Ammon's horn (tissue), 1 donor: ENCODE measurements at regions not wholly inside any gene's neighbourhood (a gene's known extent, or its start where the extent isn't known, plus 50 kb on each side); places are given as distances from the start of the nearest gene placed in this dataset.
"Not testable (repeated sequence)": the region's sequence is repeated elsewhere in the genome, so short reads cannot be mapped to it uniquely, and the experiment has no call there.

Source experiments
- DNase-seq: peaks from one replicate; pipeline ENCODE4 v3.0.0-alpha.2; 2016; ENCODE audit warnings: low spot score

DNA sequence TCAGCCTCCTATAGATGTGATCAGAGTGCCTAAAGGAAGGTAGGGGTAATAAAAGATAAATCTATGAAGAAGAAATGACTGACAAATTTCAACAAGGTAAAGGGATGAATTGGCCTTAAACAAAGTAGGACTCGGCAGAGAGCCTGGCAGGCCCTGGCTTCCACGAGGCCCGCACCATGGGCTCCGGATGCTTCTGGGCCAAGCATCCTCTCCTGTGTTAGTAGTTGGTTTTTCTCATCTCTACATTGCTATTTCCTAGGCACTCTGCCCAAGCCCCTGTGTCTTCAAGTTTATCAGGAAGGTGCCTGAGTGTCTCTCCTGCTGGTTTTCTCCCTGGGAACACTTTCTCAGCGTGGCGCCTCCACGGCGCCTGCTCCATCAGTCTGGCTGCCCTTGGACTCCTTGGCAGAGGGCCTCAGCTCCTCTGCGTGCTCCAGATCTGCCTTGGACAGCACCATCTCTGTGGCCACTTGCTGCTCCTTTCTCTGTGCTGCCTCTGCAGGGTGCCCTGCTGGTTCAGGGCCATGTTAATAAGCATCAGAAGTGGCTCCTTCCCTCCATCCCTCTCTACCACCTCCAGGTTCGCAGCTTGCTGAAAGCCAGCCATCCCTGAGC, 413.3 kb upstream of the DPP6 start:
- DNase-seq, result peak; percentile 11

- no peak for DNase-seq
Measured at GRCh38 chr7:153640586-153640985, 411.6 kb upstream of the DPP6 start.

- no peak for DNase-seq
Measured at GRCh38 chr7:153641199-153641598, 411.0 kb upstream of the DPP6 start.

DNA sequence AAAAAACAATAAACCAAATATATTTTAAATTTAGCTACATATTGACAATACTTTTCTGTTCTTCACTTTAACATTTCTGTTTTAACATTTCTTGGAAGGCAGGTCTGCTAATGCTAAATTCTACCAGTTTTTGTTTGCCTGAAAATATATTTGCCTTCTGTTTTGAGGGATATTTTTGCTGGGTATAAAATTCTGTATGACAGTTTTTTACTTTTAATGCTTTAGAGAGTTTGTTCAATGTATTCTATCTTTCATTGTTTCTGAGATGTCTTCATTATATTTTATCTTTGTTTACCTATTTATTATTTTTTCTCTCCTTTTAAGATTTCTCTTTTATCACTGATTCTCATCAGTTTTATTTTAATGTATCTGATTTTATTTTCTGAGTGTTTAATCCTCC, 409.2 kb upstream of the DPP6 start:
- DNase-seq, result no peak

- no peak for DNase-seq
Measured at GRCh38 chr7:153657182-153657800, 394.9 kb upstream of the DPP6 start.

- DNase-seq, result no peak
Measured at GRCh38 chr7:153675131-153675530, 377.1 kb upstream of the DPP6 start.

- no peak for DNase-seq
Measured at GRCh38 chr7:153682628-153683027, 369.6 kb upstream of the DPP6 start.

GRCh38 chr7:153696242-153696641, 356.0 kb upstream of the DPP6 start:
- no peak for DNase-seq

DNA sequence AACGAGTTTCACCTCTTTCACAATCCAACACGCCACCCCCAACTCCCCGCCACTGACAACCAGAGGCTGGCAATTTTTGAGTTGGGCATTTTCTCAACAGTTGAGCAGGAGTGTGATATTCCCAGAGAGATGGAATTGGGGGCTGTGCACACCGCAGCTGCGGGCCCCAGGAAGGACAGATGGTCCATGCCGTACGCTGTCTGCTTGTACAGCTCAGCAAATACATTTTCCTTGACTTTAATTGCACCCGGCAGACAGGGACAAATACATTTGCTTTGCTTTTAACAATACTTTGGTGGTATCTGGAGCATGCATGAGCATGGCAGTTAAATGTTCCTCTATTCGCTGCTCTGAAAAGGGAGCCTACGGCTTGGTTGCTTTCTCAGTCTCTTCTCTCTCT, 354.2 kb upstream of the DPP6 start:
- DNase-seq, result no peak

DNA sequence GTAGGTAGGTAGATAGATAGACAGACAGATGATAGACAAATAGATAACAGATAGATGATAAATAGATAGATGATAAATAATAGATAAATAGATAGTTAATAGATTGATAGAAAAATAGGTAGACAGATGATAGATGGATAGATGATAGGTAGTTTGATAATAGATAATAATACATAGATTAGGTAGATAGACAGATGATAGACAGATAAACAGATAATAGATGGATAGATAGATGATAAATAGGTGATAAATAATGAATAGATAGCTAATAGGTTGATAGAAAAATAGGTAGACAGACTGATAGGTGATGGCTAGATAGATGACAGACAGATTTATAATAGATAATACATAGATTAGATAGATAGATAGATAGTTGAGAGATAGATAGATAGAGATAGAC, 350.5 kb upstream of the DPP6 start:
- DNase-seq, result no peak

DNA sequence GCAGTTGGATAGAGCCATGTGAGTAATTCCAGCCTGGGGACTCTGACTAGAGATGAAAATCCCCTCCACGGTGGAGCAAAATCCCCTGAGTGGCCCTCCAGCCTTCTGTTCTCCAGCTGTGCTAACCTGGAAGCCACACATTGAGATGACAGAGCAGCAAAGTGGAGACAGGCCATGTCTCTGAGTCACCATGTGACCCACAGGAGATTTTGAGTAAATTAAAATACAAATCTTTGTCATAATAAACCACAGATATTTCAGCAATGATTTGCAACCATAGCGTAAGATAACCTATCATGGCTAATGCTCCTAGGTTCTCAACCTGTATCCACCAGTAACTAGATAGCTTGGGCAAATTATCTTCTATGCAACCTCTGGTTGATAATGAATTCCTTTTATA, 328.3 kb upstream of the DPP6 start:
- DNase-seq, result not testable (repeated sequence)

DNA sequence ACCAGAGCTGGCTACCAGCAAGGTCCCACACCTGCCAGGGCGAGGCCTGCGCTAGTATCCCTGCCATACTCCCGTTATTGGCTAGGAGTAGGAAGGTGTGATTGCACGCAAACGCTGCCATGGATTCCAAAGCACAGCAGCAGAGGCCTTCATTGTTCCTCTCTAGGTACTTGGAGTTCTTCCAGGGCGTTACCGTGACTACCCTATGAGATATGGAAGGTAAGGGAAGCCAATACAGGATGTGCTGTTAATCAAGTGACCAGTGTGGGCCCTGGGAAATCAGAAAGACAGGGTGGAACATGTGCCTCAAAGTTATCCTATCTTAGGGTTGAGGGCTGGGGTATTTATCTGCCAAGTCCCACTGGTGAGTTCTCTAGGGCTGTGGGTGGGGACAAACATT, 320.7 kb upstream of the DPP6 start:
- DNase-seq, result not testable (repeated sequence)

DNA sequence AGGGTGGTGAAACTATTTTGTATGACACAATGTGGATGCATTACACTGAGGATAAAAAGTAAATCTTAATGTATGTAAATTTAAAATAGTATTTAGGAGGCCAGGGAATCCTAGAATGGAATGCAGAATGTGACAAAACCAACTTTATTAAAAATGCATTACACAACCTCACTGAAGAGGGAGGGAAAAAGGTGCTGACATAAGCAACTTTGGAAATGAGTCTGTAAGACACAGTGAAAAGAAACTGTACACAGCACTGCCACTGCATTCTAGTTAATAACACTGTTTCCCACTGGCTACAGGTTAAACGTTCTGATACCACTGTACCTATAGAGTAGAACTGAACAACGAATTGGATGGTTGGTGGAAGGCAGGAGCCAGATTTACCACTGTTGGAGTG, 308.8 kb upstream of the DPP6 start:
- not testable (repeated sequence) for DNase-seq

GRCh38 chr7:153747969-153748368, 304.2 kb upstream of the DPP6 start:
- DNase-seq, result peak; percentile 8

- not testable (repeated sequence) for DNase-seq
Measured at GRCh38 chr7:153748885-153749284, 303.3 kb upstream of the DPP6 start.

DNA sequence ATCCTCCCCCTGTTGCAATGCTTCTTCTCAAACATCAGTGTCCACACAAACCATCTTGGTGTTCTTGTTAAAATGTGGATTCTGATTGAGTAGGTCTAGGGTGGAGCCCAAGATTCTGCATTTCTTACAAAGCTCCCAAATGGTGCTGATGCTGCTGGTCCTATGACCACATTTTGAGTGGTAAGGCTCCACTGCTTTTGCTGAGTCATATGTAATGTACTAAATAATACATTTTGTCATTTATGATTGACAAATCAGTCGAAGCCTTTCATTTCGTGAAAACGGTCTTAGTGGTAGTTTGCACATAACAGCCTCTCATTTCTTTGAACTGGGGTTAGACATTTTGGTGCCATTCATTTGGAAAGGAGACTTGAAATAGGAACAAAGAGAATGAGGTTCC, 286.3 kb upstream of the DPP6 start:
- not testable (repeated sequence) for DNase-seq

DNA sequence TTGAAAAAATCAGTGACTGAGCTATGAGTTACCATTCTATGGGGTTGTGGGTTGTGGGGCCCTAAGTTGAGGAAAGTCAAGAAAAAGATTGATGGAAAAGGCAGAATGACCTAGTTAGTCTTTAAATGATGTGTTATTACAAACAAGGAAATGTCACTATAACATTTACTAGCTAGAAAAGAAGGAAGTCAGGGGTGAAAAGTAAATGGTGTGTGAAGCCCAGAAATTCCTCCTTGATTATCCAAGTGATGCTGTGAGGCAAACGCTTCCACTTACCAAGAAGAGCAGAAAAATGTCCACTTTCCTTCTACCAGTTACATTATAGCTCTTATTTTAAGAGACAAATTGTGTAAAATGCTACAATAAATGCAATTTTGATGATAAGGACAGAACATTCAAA, 285.3 kb upstream of the DPP6 start:
- DNase-seq, result not testable (repeated sequence)

GRCh38 chr7:153772966-153773365, 279.2 kb upstream of the DPP6 start:
- DNase-seq, result no peak

- not testable (repeated sequence) for DNase-seq
Measured at GRCh38 chr7:153776940-153777339, 275.3 kb upstream of the DPP6 start.

- not testable (repeated sequence) for DNase-seq
Measured at GRCh38 chr7:153797363-153797762, 254.8 kb upstream of the DPP6 start.

DNA sequence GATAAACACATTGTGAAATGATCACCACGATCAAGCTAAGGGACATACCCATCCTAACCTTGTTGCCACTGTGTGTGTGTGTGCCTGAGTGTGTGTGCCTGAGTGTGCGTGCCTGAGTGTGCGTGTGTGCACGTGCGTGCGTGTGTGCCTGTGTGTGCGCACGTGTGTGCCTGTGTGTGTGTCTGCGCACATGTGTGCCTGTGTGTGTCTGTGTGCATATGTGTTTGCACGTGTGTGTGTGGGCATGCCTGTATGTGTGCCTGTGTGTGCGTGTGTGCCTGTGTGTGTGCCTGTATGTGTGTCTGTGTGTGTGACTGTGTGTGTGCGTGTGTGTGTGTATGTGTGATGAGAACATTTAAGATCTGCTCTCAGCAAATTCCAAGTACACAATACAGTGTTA, 244.1 kb upstream of the DPP6 start:
- no peak for DNase-seq

DNA sequence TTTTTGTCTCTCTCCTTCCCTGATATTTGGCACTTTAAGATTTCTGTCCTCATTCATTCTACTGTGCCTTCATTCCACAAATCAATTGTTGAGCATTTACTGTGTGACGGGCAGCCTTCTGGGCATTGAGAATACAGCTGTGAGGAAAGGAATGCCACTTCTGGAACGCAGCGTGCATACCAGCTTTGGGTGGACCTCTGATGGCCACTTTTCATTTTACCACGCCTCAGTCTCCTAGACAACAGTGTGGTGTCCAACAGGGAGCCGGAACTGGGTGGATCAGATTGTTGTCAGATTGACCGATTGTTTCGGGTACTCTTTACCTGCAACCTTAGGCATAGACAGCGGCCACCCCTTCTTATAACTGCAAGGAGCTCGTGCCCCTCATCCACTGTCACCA, 222.7 kb upstream of the DPP6 start:
- no peak for DNase-seq

DNA sequence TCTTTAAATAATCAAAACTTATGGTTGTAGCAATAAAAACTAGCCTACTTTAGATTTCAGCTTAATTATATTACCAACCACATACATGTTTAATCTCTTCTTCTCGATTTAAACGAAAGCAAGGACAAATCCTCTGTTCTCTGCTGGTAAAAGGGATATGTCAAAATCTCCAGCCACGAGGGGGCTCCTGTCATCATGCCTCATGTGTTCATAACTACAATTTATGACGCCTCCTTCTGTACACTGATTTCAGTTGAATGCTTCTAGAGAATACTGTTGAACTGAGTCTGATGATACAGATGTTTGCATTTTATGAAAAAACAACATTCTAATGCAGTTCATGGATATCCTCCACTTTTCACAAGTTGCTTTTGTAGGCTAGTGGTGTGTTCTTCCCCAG, 220.0 kb upstream of the DPP6 start:
- no peak for DNase-seq

GRCh38 chr7:153835103-153835502, 217.1 kb upstream of the DPP6 start:
- DNase-seq, result peak; percentile 4
